HG03097 (cell line): ENCODE measurements at regions not wholly inside any gene's neighbourhood (a gene's known extent, or its start where the extent isn't known, plus 50 kb on each side); places are given as distances from the start of the nearest gene placed in this dataset.

Experiments
- ATAC-seq: cut with Tn5 transposase; IDR thresholded peaks from one replicate; pipeline ENCODE4 v1.9.1; 2021; ENCODE audit not compliant: unreplicated experiment, low FRiP score

GRCh38 chr6:156391977-156392376 lies 385.2 kb upstream of the ARID1B start:
- no peak for ATAC-seq

GRCh38 chr6:156391061-156391672 lies 386.0 kb upstream of the ARID1B start:
- ATAC-seq, result no peak

- ATAC-seq, result no peak
Measured at GRCh38 chr6:156390621-156391020, 386.6 kb upstream of the ARID1B start.

- no peak for ATAC-seq
Measured at GRCh38 chr6:156389296-156389695, 387.9 kb upstream of the ARID1B start.

- ATAC-seq, result no peak
Measured at GRCh38 chr6:156387472-156387871, 389.7 kb upstream of the ARID1B start.

GRCh38 chr6:156383059-156383458 lies 394.1 kb upstream of the ARID1B start:
- ATAC-seq, result no peak

- no peak for ATAC-seq
Measured at GRCh38 chr6:156379392-156380289, 397.5 kb upstream of the ARID1B start.

- ATAC-seq, result no peak
Measured at GRCh38 chr6:156378853-156379252, 398.3 kb upstream of the ARID1B start.

- ATAC-seq, result no peak
Measured at GRCh38 chr6:156376091-156376490, 401.1 kb upstream of the ARID1B start.

- no peak for ATAC-seq
Measured at GRCh38 chr6:156359912-156360311, 417.3 kb upstream of the ARID1B start.

GRCh38 chr6:156352861-156353260 lies 424.3 kb upstream of the ARID1B start:
- no peak for ATAC-seq

- ATAC-seq, result no peak
Measured at GRCh38 chr6:156351346-156351966, 425.7 kb upstream of the ARID1B start.

- ATAC-seq, result no peak
Measured at GRCh38 chr6:156350337-156350736, 426.8 kb upstream of the ARID1B start.

- ATAC-seq, result no peak
Measured at GRCh38 chr6:156348849-156349248, 428.3 kb upstream of the ARID1B start.

- ATAC-seq, result no peak
Measured at GRCh38 chr6:156348424-156348823, 428.8 kb upstream of the ARID1B start.

GRCh38 chr6:156347656-156348055 lies 429.5 kb upstream of the ARID1B start:
- ATAC-seq, result no peak

GRCh38 chr6:156347246-156347645 lies 429.9 kb upstream of the ARID1B start:
- no peak for ATAC-seq

- no peak for ATAC-seq
Measured at GRCh38 chr6:156345700-156346099, 431.5 kb upstream of the ARID1B start.

- no peak for ATAC-seq
Measured at GRCh38 chr6:156344491-156344890, 432.7 kb upstream of the ARID1B start.

GRCh38 chr6:156337801-156338200 lies 439.4 kb upstream of the ARID1B start:
- ATAC-seq, result no peak

GRCh38 chr6:156336733-156337132 lies 440.4 kb upstream of the ARID1B start:
- ATAC-seq, result no peak

- no peak for ATAC-seq
Measured at GRCh38 chr6:156336089-156336488, 441.1 kb upstream of the ARID1B start.
